ENCODE measurements at regions not wholly inside any gene's neighbourhood (a gene's known extent, or its start where the extent isn't known, plus 50 kb on each side); places are given as distances from the start of the nearest gene placed in this dataset.

- TF ChIP-seq POLR2AphosphoS5 (IDR thresholded peaks at IDR 0.05) (no peak), POLR2A (IDR thresholded peaks at IDR 0.05) (no peak)
Observed at GRCh38 chr6:121516331-121516730, 80.9 kb downstream of the GJA1 start.

Data from suprapubic skin (tissue), 4 donors.